ENCODE measurements at regions not wholly inside any gene's neighbourhood (a gene's known extent, or its start where the extent isn't known, plus 50 kb on each side); places are given as distances from the start of the nearest gene placed in this dataset.

- ATAC-seq (ENCODE audit: insufficient number of reproducible peaks, low FRiP score, low read depth) = no peak
- TF ChIP-seq, protein P1, sequence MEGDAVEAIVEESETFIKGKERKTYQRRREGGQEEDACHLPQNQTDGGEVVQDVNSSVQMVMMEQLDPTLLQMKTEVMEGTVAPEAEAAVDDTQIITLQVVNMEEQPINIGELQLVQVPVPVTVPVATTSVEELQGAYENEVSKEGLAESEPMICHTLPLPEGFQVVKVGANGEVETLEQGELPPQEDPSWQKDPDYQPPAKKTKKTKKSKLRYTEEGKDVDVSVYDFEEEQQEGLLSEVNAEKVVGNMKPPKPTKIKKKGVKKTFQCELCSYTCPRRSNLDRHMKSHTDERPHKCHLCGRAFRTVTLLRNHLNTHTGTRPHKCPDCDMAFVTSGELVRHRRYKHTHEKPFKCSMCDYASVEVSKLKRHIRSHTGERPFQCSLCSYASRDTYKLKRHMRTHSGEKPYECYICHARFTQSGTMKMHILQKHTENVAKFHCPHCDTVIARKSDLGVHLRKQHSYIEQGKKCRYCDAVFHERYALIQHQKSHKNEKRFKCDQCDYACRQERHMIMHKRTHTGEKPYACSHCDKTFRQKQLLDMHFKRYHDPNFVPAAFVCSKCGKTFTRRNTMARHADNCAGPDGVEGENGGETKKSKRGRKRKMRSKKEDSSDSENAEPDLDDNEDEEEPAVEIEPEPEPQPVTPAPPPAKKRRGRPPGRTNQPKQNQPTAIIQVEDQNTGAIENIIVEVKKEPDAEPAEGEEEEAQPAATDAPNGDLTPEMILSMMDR (IDR thresholded peaks at IDR 0.05) = no peak
- no peaks in the 10 kb centered on the region for H3K4me1 ChIP-seq (ENCODE audit: control insufficient read depth in 1 of 2, low read depth in 2 of 2)
Measured at GRCh38 chr19:30314056-30314804, 58.0 kb upstream of the ZNF536 start.

GRCh38 chr19:30314805-30315155 lies 57.4 kb upstream of the ZNF536 start:
- H3K4me3 ChIP-seq = no peak overlapping the region
- H3K27ac ChIP-seq = no peak overlapping the region
- no peaks in the 10 kb centered on the region for H3K4me1 ChIP-seq (ENCODE audit: control insufficient read depth in 1 of 2, low read depth in 2 of 2)
- no peaks in the 10 kb centered on the region for H3K36me3 ChIP-seq
- TF ChIP-seq, protein P1 (IDR thresholded peaks at IDR 0.05) = no peak
- H3K27me3 ChIP-seq (replicated peaks; ENCODE audit: insufficient read depth) = no peaks in the 10 kb centered on the region
- no peak for DNase-seq (ENCODE audit: low spot score)
- no peaks in the 10 kb centered on the region for H3K9me3 ChIP-seq
- ATAC-seq (ENCODE audit: insufficient number of reproducible peaks, low FRiP score, low read depth) = no peak

More at GRCh38 chr19:30314056-30314804, 58.0 kb upstream of the ZNF536 start:
- H3K27me3 ChIP-seq (replicated peaks; ENCODE audit: insufficient read depth) = no peaks in the 10 kb centered on the region
- H3K9me3 ChIP-seq = no peaks in the 10 kb centered on the region
- H3K36me3 ChIP-seq = no peaks in the 10 kb centered on the region
- H3K4me3 ChIP-seq = no peak overlapping the region
- H3K27ac ChIP-seq = no peak overlapping the region
- DNase-seq (ENCODE audit: low spot score) = no peak

DNA sequence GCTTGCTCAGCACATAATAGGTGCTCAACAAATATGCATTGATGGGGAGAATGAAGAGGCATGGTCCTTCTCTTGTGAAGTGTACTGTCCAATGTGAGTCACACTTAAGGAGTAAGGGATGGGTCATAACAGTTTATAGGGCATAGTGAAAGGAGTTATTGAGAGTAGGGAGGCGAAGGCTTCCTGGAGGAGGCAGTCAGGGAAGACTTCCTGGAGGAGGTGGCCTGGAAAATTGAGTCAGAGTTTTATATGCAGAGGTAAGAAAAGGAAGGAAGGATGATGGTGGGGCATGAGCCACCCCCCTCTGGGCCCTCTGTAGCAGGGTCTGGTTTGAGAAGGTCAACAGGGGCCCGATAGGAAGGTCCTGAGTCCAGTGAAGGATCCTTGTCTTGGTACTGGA lies 57.0 kb upstream of the ZNF536 start:
- no peak overlapping the region for H3K27ac ChIP-seq
- no peaks in the 10 kb centered on the region for H3K4me1 ChIP-seq (ENCODE audit: control insufficient read depth in 1 of 2, low read depth in 2 of 2)
- no peaks in the 10 kb centered on the region for H3K27me3 ChIP-seq (replicated peaks; ENCODE audit: insufficient read depth)
- TF ChIP-seq, protein P1 (IDR thresholded peaks at IDR 0.05) = no peak
- H3K4me3 ChIP-seq = no peak overlapping the region
- ATAC-seq (ENCODE audit: insufficient number of reproducible peaks, low FRiP score, low read depth) (no peak), DNase-seq (ENCODE audit: low spot score) (no peak)
- no peaks in the 10 kb centered on the region for H3K36me3 ChIP-seq
- H3K9me3 ChIP-seq = no peaks in the 10 kb centered on the region

DNA sequence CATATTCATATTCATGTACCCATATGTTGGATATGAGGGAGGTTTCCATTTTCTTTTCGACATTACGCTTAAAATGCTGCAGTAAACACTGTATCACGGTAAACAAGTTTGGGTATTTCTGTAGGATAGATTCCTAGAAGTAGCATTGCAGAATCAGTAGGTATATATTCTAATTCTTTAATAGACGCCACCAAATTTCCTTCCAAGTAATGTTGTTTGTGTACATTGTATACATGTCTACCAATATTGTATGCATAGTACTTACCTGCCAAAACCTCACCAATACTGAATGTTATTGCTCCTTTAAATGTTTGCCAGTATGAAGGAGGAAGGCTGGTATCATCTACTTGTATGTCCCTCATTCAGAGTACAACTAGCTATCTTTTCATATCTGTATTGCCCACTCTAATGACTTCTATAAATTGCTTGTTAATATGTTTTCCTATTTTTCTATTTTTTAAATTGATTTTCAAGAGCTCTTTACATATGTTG lies 56.1 kb upstream of the ZNF536 start:
- H3K9me3 ChIP-seq = no peaks in the 10 kb centered on the region
- no peak for ATAC-seq (ENCODE audit: insufficient number of reproducible peaks, low FRiP score, low read depth)
- H3K27ac ChIP-seq = no peak overlapping the region
- no peaks in the 10 kb centered on the region for H3K4me1 ChIP-seq (ENCODE audit: control insufficient read depth in 1 of 2, low read depth in 2 of 2)
- TF ChIP-seq, protein P1 (IDR thresholded peaks at IDR 0.05) = no peak
- DNase-seq (ENCODE audit: low spot score) = no peak
- no peaks in the 10 kb centered on the region for H3K27me3 ChIP-seq (replicated peaks; ENCODE audit: insufficient read depth)
- no peak overlapping the region for H3K4me3 ChIP-seq
- no peaks in the 10 kb centered on the region for H3K36me3 ChIP-seq

- Histone ChIP-seq H3K9me3 (no peaks in the 10 kb centered on the region), H3K27me3 (replicated peaks; ENCODE audit: insufficient read depth) (no peaks in the 10 kb centered on the region), H3K27ac (no peak overlapping the region), H3K4me1 (ENCODE audit: control insufficient read depth in 1 of 2, low read depth in 2 of 2) (no peaks in the 10 kb centered on the region), H3K4me3 (no peak overlapping the region), H3K36me3 (no peaks in the 10 kb centered on the region)
- ATAC-seq (ENCODE audit: insufficient number of reproducible peaks, low FRiP score, low read depth) (no peak), DNase-seq (ENCODE audit: low spot score) (no peak)
- TF ChIP-seq, protein P1 (IDR thresholded peaks at IDR 0.05) = no peak
Measured at GRCh38 chr19:30316560-30317106, 55.6 kb upstream of the ZNF536 start.

Measured in thoracic aorta (tissue), 2 donors.